GM12878 (cell line): ENCODE measurements at regions not wholly inside any gene's neighbourhood (a gene's known extent, or its start where the extent isn't known, plus 50 kb on each side); places are given as distances from the start of the nearest gene placed in this dataset.

ENCODE experiments used
- BACH1 ChIP-seq: fragments of 450-650 bp; IDR thresholded peaks from 2 replicates; pipeline ENCODE4 v1.6.1; 2017; ENCODE audit warnings: mild to moderate bottlenecking, borderline replicate concordance
- BCL11A ChIP-seq: IDR thresholded peaks from 2 replicates; pipeline ENCODE4 v1.6.1; 2011; ENCODE audit warnings: low read depth, low read length
- BRCA1 ChIP-seq: IDR thresholded peaks from 2 replicates; pipeline ENCODE4 v1.6.1; 2011; ENCODE audit warnings: low read depth, low read length, improper control_type of control experiment
- RAD51 ChIP-seq: fragments of 450-650 bp; IDR thresholded peaks from 2 replicates; pipeline ENCODE4 v1.6.1; 2016; ENCODE audit warnings: moderate library complexity, mild to moderate bottlenecking, inconsistent platforms
- SUZ12 ChIP-seq: fragments of 200-600 bp; sonication (generic); IDR thresholded peaks from one replicate; pipeline ENCODE4 v1.6.1; 2018; ENCODE audit warnings: antibody characterized with exemption, mild to moderate bottlenecking; ENCODE audit not compliant: unreplicated experiment
- ZNF24 ChIP-seq: fragments of 450-650 bp; IDR thresholded peaks from 2 replicates; pipeline ENCODE4 v1.6.1; 2017; ENCODE audit warnings: antibody characterized with exemption, mild to moderate bottlenecking
- TF ChIP-seq, protein P1 (sequence below), 3 experiments: IDR thresholded peaks in 2 of 3; conservative IDR thresholded peaks in 1 of 3; 2 replicates each; pipeline ENCODE4 v1.5.1; 2011; ENCODE audit warnings: low read depth in 3 of 3, low read length in 3 of 3, mild to moderate bottlenecking in 3 of 3, control low read depth in 2 of 3, moderate library complexity in 2 of 3, inconsistent platforms in 1 of 3, mixed read lengths in 1 of 3; ENCODE audit not compliant: control insufficient read depth in 2 of 3, insufficient read depth in 1 of 3; ENCODE audit errors: extremely low read depth in 1 of 3

DNA sequence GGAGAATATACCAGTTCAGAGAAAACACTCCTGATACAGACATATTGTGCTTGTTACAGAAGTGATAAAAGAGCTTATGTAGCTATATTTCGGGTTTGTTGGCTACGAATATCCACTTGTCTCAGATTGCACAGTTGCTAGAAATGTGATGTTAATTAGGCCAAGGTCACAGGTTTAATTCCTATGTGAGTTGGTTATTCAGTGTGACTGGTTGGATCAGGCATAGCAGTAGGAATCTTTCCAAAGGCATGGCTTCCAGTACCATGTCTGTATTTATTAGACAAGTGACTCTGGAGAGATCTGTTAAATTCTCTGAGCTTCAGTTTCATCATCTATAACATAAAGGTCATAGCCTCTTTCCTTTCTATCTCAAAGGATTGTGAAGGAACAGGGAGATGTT is 152.7 kb upstream of the KITLG start:
- TF ChIP-seq BCL11A = no peak
- TF ChIP-seq SUZ12 = no peak
- no peak for TF ChIP-seq ZNF24
- TF ChIP-seq, protein P1, sequence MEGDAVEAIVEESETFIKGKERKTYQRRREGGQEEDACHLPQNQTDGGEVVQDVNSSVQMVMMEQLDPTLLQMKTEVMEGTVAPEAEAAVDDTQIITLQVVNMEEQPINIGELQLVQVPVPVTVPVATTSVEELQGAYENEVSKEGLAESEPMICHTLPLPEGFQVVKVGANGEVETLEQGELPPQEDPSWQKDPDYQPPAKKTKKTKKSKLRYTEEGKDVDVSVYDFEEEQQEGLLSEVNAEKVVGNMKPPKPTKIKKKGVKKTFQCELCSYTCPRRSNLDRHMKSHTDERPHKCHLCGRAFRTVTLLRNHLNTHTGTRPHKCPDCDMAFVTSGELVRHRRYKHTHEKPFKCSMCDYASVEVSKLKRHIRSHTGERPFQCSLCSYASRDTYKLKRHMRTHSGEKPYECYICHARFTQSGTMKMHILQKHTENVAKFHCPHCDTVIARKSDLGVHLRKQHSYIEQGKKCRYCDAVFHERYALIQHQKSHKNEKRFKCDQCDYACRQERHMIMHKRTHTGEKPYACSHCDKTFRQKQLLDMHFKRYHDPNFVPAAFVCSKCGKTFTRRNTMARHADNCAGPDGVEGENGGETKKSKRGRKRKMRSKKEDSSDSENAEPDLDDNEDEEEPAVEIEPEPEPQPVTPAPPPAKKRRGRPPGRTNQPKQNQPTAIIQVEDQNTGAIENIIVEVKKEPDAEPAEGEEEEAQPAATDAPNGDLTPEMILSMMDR (IDR thresholded peaks at IDR 0.05 in 2 of 3, conservative IDR thresholded peaks at IDR 0.05 in 1 of 3; ENCODE audit: control insufficient read depth in 2 of 3, extremely low read depth in 1 of 3, insufficient read depth in 1 of 3, low read depth in 3 of 3, low read length in 3 of 3) = no peak
- TF ChIP-seq BRCA1 = no peak
- no peak for TF ChIP-seq BACH1
- no peak for TF ChIP-seq RAD51
